Hippocampal formation (tissue), 2 donors: ENCODE measurements at regions not wholly inside any gene's neighbourhood (a gene's known extent, or its start where the extent isn't known, plus 50 kb on each side); places are given as distances from the start of the nearest gene placed in this dataset.

Experiments used
- DNase-seq, 2 donors: peaks; one replicate each; lab custom pipeline; 2025; lab: John Stamatoyannopoulos, UW

GRCh38 chr5:2531318-2531717 is 220.2 kb downstream of the IRX2 start:
- DNase-seq = no peak

GRCh38 chr5:2530609-2531008 is 220.9 kb downstream of the IRX2 start:
- no peak for DNase-seq

GRCh38 chr5:2529371-2530092 is 221.9 kb downstream of the IRX2 start:
- no peak for DNase-seq

- DNase-seq = no peak
Observed at GRCh38 chr5:2525351-2525750, 226.1 kb downstream of the IRX2 start.

- DNase-seq = no peak
Observed at GRCh38 chr5:2524620-2525019, 226.9 kb downstream of the IRX2 start.

GRCh38 chr5:2523180-2523579 is 228.3 kb downstream of the IRX2 start:
- DNase-seq = no peak

- DNase-seq = no peak
Observed at GRCh38 chr5:2522372-2522771, 229.1 kb downstream of the IRX2 start.

- no peak for DNase-seq
Observed at GRCh38 chr5:2519153-2519552, 232.3 kb downstream of the IRX2 start.

- DNase-seq = no peak
Observed at GRCh38 chr5:2517451-2517850, 234.0 kb downstream of the IRX2 start.

GRCh38 chr5:2515180-2515764 is 236.2 kb downstream of the IRX2 start:
- no peak for DNase-seq

- no peak for DNase-seq
Observed at GRCh38 chr5:2514484-2514883, 237.0 kb downstream of the IRX2 start.

- DNase-seq = no peak
Observed at GRCh38 chr5:2511706-2512105, 239.8 kb downstream of the IRX2 start.

GRCh38 chr5:2511126-2511525 is 240.4 kb downstream of the IRX2 start:
- no peak for DNase-seq

- DNase-seq = no peak
Observed at GRCh38 chr5:2509527-2509926, 241.9 kb downstream of the IRX2 start.

GRCh38 chr5:2508514-2508913 is 243.0 kb downstream of the IRX2 start:
- DNase-seq = no peak

GRCh38 chr5:2507611-2508010 is 243.9 kb downstream of the IRX2 start:
- DNase-seq = no peak

GRCh38 chr5:2506603-2507002 is 244.9 kb downstream of the IRX2 start:
- no peak for DNase-seq

GRCh38 chr5:2505217-2505616 is 246.3 kb downstream of the IRX2 start:
- DNase-seq = no peak

GRCh38 chr5:2502970-2503594 is 248.4 kb downstream of the IRX2 start:
- DNase-seq = no peak

GRCh38 chr5:2499917-2500316 is 251.6 kb downstream of the IRX2 start:
- DNase-seq = no peak

GRCh38 chr5:2496891-2497290 is 254.6 kb downstream of the IRX2 start:
- DNase-seq = no peak

- no peak for DNase-seq
Observed at GRCh38 chr5:2496126-2496525, 255.4 kb downstream of the IRX2 start.

GRCh38 chr5:2493356-2493755 is 258.1 kb downstream of the IRX2 start:
- DNase-seq = no peak
